ENCODE measurements at regions not wholly inside any gene's neighbourhood (a gene's known extent, or its start where the extent isn't known, plus 50 kb on each side); places are given as distances from the start of the nearest gene placed in this dataset.

DNA sequence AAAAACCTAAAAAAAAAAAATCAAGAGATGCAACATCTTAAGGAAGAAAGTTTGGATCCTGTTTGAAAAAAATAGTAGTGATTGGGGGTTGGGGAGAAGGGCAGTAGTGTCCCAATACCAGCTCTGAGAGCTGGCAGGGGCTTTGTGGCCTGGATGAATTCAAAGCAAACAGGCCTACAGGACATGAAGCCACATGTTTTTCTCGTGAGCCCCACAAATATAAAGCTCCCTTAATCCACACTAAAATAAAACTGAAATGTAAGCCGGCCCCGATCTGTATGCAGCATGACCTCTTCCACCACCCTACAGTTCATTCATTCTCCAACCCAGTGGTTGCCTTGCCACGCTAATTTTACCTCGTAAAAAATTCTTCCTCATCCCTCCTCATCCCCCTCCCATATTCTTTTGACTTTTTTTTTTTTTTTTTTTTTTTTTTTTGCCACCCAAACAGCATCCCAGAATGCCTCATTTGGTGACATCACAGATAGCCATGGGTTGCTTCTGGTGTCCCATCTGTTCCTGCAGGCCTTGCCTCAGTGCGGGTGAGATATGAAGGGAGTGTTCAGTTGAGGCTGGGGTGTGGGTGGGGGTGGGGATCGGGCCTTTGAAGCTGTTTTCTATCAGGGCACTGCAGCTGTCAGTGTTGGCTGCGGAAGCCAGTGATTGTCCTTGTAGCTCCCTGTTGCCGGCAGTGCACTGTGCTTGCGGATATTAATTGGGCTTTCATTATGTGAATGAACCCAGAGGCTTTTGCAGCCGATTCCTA lies 81.6 kb upstream of the NFIB start:
- no peak for DNase-seq (ENCODE audit: low spot score)

GRCh38 chr9:14393418-14393817 lies 79.5 kb upstream of the NFIB start:
- no peak for DNase-seq (ENCODE audit: low spot score)

GRCh38 chr9:14391620-14392019 lies 77.7 kb upstream of the NFIB start:
- DNase-seq (ENCODE audit: low spot score) = no peak

GRCh38 chr9:14389657-14390056 lies 75.7 kb upstream of the NFIB start:
- no peak for DNase-seq (ENCODE audit: low spot score)

- no peak for DNase-seq (ENCODE audit: low spot score)
Measured at GRCh38 chr9:14389146-14389545, 75.2 kb upstream of the NFIB start.

DNA sequence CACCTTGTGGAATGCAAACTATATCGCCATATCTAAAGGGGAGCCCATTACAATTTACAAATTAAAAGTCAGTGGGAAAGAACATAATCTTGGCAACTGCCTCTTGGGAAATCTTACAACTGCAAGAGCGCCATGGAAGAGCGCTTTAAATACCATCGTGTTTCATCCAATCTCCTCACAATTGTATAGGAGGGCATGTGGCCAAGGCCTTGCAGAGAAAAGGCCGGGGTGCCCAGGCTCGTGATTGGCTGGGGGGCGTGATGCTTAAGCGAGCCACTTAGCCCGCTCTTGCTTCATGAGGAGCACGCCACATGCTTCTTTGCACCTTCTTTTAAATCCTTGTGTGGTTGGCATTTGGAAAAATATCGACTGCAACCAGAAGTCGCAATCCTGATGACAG lies 69.8 kb upstream of the NFIB start:
- DNase-seq (ENCODE audit: low spot score) = no peak

DNA sequence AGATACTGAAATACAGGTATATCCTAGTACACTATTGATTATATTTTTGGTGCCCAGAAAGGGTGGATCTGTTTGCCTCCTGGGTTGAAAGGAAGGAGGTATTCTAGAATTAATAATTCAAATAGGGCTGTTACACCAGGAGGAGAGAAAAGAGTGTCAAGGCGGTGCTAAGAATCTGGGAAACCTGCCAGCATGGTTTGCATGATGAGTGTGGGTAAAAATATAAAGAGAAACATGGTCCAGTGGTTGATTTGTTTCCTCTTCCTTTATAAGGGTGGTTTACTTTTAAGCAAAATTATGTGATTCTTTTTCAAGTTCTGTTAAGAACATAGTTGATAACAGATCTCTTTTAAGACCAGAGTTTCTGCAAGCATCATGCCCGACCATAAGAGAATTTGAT lies 69.4 kb upstream of the NFIB start:
- DNase-seq (ENCODE audit: low spot score) = no peak

GRCh38 chr9:14380061-14380836 lies 66.3 kb upstream of the NFIB start:
- DNase-seq (ENCODE audit: low spot score) = no peak

DNA sequence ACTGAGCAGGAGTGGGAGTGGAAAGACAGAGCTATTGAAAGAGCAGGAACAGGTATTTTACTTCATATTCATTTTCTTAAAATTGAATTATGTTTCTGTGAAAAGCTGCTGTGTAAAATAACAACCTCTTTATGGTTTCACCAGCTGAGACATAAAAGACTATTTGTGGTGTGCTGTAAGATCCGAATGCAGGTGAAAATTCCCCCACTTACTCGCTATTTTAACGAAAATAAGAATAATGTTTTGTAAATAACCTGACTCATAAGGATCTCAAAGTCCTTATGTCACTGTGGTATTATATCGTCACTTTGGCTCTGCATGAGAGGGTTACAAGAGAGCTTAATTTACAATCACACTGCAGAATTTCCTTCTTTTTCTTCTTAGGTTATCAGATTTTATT lies 65.3 kb upstream of the NFIB start:
- DNase-seq (ENCODE audit: low spot score) = no peak

GRCh38 chr9:14373706-14374105 lies 59.8 kb upstream of the NFIB start:
- no peak for DNase-seq (ENCODE audit: low spot score)

- DNase-seq (ENCODE audit: low spot score) = no peak
Measured at GRCh38 chr9:14373336-14373666, 59.4 kb upstream of the NFIB start.

DNA sequence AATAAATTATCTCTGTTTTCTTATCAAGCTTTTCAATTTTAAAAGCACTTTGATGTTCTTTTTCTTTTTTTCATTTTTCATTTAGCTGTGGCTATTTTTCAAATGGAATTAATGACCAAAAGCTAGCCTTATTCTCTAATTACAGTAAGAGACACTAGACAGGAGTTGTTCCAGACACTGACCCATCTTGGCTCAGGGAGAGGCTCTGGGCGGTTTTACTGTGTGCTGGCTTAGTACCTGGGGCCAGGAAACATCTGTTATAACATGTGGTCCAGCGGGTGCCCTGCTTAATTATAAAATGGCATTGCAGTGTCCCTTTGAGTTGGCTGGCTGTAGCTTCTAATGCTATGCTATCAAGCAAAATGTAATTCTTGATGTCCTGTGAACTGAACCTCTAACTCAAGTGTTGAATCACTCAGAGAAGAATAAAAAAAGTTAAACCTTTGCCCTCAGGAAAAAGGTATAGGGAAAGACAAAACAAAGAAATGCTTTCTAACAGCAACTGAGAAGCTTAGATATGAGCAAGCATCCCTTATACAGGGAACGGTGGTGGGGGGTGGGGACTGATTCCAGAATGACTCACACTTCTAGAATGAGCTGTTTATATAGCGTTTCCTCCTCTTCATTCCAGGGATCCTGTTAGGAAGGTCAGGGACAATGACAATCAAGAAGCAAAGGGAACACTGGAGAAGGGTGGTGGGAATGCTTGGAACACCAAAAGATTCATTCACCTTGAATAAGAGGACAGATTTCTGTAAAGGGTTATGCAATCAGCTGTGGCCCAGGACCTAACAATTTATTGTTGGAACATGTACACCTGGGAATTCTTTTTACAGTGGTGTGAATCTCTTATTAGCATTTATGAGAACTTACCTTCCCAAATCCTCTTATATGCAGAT lies 58.7 kb upstream of the NFIB start:
- peak; percentile 73 for DNase-seq (ENCODE audit: low spot score)

- DNase-seq (ENCODE audit: low spot score) = no peak
Measured at GRCh38 chr9:14369011-14369410, 55.1 kb upstream of the NFIB start.

DNA sequence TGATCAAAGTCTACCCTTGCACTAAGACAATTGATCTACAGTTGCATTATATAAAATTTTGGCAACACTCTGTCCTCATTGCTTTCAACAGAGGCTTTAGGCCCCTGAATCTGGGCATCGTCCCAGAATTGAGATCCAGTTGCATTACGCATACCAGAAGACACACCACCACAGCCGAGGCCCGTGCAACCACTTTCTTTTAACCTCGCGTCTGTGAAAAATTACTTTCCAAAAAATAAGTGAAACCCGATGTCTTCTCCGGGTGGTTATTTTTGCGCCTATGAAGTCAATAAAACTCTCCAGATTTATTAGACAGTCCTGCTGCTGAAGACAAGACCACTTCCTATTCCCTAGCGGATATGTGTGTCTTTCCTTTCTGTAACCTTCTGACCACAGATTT lies 52.1 kb upstream of the NFIB start:
- DNase-seq (ENCODE audit: low spot score) = no peak

DNA sequence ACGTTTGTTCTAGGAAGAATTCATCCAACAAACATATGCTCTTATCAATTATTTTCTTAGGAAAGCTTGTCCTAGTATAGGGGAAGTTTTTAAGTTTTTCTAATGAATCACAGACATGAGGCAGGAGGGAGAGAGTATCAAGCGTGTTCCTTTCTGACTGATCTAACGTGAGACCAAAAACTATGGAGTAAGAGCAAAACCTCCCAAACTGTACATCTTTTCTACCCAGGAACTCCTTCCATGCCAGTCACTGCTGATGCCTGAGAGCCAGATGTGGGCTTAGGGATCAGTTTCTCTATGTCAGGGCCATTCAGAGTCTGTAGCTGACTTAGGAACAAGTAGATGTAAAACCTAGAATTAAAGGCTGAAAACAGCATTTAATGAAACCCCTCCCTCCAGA lies 51.7 kb upstream of the NFIB start:
- DNase-seq (ENCODE audit: low spot score) = no peak
